B cell (primary cell): ENCODE measurements at regions not wholly inside any gene's neighbourhood (a gene's known extent, or its start where the extent isn't known, plus 50 kb on each side); places are given as distances from the start of the nearest gene placed in this dataset.

Source experiments
- ATAC-seq: fragments of 200-7000 bp; cut with Tn5 transposase; one replicate; pipeline ENCODE4 v1.10.0; 2021; ENCODE audit warnings: low read depth, mild to moderate bottlenecking, moderate number of reproducible peaks, moderate library complexity
- CTCF ChIA-PET: fragments of 350-600 bp; sonication (Branson Sonifier 250); formaldehyde crosslinking; loops from one replicate; lab custom pipeline; 2021; ENCODE audit warnings: antibody characterized with exemption, inconsistent platforms; lab: Charles Lee
- POLR2A ChIA-PET: fragments of 350-600 bp; sonication (Branson Sonifier 250); formaldehyde crosslinking; loops from one replicate; lab custom pipeline; 2021; ENCODE audit warnings: antibody characterized with exemption; lab: Charles Lee
- DNase-seq: peaks from one replicate; pipeline ENCODE4 v3.0.0; 2013
- H2AFZ ChIP-seq: 2 replicates; pipeline ENCODE4 v1.6.1; 2012; ENCODE audit warnings: mild to moderate bottlenecking, low read depth, low read length; ENCODE audit not compliant: insufficient read depth, poor library complexity, severe bottlenecking
- H3K27ac ChIP-seq, 2 donors: 1 replicate in 1 of 2; 2 replicates in 1 of 2; pipeline ENCODE4 v1.5.1; 2012 to 2013; ENCODE audit warnings: low read length in 2 of 2, mild to moderate bottlenecking in 2 of 2, moderate library complexity in 1 of 2
- H3K27me3 ChIP-seq, 4 experiments: fragments of 200-600 bp in 1 of 4; sonication (generic) in 1 of 4; replicated peaks in 1 of 4; 1 replicate in 2 of 4; 2 replicates in 2 of 4; pipeline versions ENCODE4 v1.6.1 to v1.7.0; 2013 to 2016; ENCODE audit warnings: low read length in 3 of 4, mild to moderate bottlenecking in 2 of 4, mixed read lengths in 1 of 4, moderate library complexity in 1 of 4; ENCODE audit not compliant: insufficient read depth in 4 of 4, control insufficient read depth in 3 of 4; ENCODE audit errors: control extremely low read depth in 1 of 4
- H3K36me3 ChIP-seq, 2 experiments: replicated peaks in 1 of 2; 1 replicate in 1 of 2; 2 replicates in 1 of 2; pipeline versions ENCODE4 v1.6.1 to v1.7.1; 2013; ENCODE audit warnings: low read length in 1 of 2; ENCODE audit not compliant: insufficient read depth in 2 of 2, control insufficient read depth in 1 of 2; ENCODE audit errors: control extremely low read depth in 1 of 2, extremely low read depth in 1 of 2
- H3K4me1 ChIP-seq, 2 donors: fragments of 200-600 bp in 1 of 2; sonication (generic) in 1 of 2; 1 replicate in 1 of 2; 2 replicates in 1 of 2; pipeline versions ENCODE4 v1.5.1 to v1.6.1; 2013 to 2017; ENCODE audit warnings: low read length in 2 of 2; ENCODE audit not compliant: control insufficient read depth in 2 of 2, insufficient read depth in 2 of 2
- H3K4me2 ChIP-seq: replicated peaks from 2 replicates; pipeline ENCODE3; 2012; ENCODE audit warnings: mild to moderate bottlenecking, low read depth, low read length; ENCODE audit not compliant: poor library complexity, severe bottlenecking
- H3K4me3 ChIP-seq, 5 experiments: fragments of 200-600 bp in 1 of 5; sonication (generic) in 1 of 5; 1 replicate in 3 of 5; 2 replicates in 2 of 5; pipeline versions ENCODE4 v1.5.1 to v1.7.0; 2011 to 2016; ENCODE audit warnings: low read length in 4 of 5, mild to moderate bottlenecking in 4 of 5, low read depth in 2 of 5, control low read depth in 1 of 5, moderate library complexity in 1 of 5; ENCODE audit not compliant: insufficient read depth in 1 of 5; ENCODE audit errors: control extremely low read depth in 1 of 5, extremely low read depth in 1 of 5
- H3K79me2 ChIP-seq: fragments of 200-600 bp; sonication (generic); one replicate; pipeline ENCODE4 v1.6.0; 2016; ENCODE audit warnings: low read length; ENCODE audit not compliant: control insufficient read depth, insufficient read depth
- H3K9ac ChIP-seq: fragments of 200-600 bp; sonication (generic); 2 replicates; pipeline ENCODE4 v1.6.1; 2017; ENCODE audit warnings: mild to moderate bottlenecking, low read length, moderate library complexity
- H3K9me3 ChIP-seq, 3 donors: one replicate each; pipeline versions ENCODE4 v1.6.1 to v1.7.1; 2013; ENCODE audit warnings: low read length in 2 of 3; ENCODE audit not compliant: control insufficient read depth in 2 of 3, insufficient read depth in 1 of 3; ENCODE audit errors: control extremely low read depth in 1 of 3
- H4K20me1 ChIP-seq: 2 replicates; pipeline ENCODE4 v1.6.0; 2012; ENCODE audit warnings: mild to moderate bottlenecking, low read length; ENCODE audit not compliant: insufficient read depth, control insufficient read depth, poor library complexity, severe bottlenecking
- H3K27ac Mint-ChIP-seq: one replicate; pipeline ENCODE4 v1.8.0; 2021; ENCODE audit warnings: mixed read lengths
- H3K27me3 Mint-ChIP-seq: one replicate; pipeline ENCODE4 v1.8.0; 2021; ENCODE audit warnings: mixed read lengths
- H3K4me1 Mint-ChIP-seq: one replicate; pipeline ENCODE4 v1.8.0; 2021; ENCODE audit warnings: mixed read lengths
- H3K4me3 Mint-ChIP-seq: one replicate; pipeline ENCODE4 v1.8.0; 2021; ENCODE audit warnings: mixed read lengths
- H3K9me3 Mint-ChIP-seq: one replicate; pipeline ENCODE4 v1.8.0; 2022; ENCODE audit warnings: mixed read lengths; ENCODE audit not compliant: insufficient read depth
- EZH2 ChIP-seq: IDR thresholded peaks from 2 replicates; pipeline ENCODE4 v1.6.1; 2012; ENCODE audit warnings: borderline replicate concordance, low read depth, mild to moderate bottlenecking, moderate library complexity, low read length; ENCODE audit not compliant: insufficient read depth, poor library complexity, severe bottlenecking
- WGBS: methylation state at CpG from one replicate; pipeline ENCODE4 v1.1.5; 2013; ENCODE audit warnings: missing lambda C conversion rate; ENCODE audit not compliant: insufficient coverage; 5-methylcytosine and 5-hydroxymethylcytosine counted together
- intact Hi-C: fragments of 100-400 bp; cut with micrococcal nuclease; formaldehyde crosslinking; loops from one replicate; pipeline ENCODE4 v1.10.0; 2022
- TF ChIP-seq, protein P1 (sequence below): fragments of 200-600 bp; IDR thresholded peaks from one replicate; pipeline ENCODE4 v1.8.0; 2022; ENCODE audit warnings: antibody characterized with exemption, mild to moderate bottlenecking

DNA sequence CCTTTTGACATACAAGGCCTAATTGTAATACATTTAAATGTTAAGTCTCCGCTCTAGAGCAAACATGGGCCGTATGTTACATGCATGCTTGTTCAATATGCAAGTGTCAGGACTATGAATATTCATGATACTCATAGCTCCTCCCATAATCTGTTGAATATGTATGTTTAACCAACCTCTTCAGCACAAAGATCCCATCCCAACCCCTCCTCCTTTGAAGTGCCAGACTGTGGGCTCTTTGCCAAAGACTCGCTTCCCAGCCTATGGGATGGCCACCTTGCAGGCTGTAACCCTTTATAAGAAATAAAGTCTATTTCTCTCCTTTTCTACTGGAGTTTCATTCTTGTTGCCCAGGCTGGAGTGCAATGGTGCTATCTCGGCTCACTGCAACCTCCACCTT lies 156.2 kb downstream of the ABCC12 start:
- Mint-ChIP-seq H3K27me3 (peaks cover 25% of the 10 kb centered on the region), H3K9me3 (no peaks in the 10 kb centered on the region), H3K4me3 (no peak overlapping the region), H3K27ac (no peak overlapping the region), H3K4me1 (no peaks in the 10 kb centered on the region)
- no peak overlapping the region for H3K9ac ChIP-seq
- no peaks in the 10 kb centered on the region for H3K36me3 ChIP-seq
- ATAC-seq (no peak), DNase-seq (no peak)
- no CpG with 5 or more reads among the region's 4 CpGs for WGBS
- H3K79me2 ChIP-seq, result no peaks in the 10 kb centered on the region
- no peaks in the 10 kb centered on the region for H4K20me1 ChIP-seq
- ChIA-PET POLR2A (no interaction called here), CTCF (no interaction called here)
- H3K4me1 ChIP-seq, result no peaks in the 10 kb centered on the region
- no peak overlapping the region for H3K4me3 ChIP-seq
- no peaks in the 10 kb centered on the region for H3K27me3 ChIP-seq
- TF ChIP-seq EZH2, result no peak
- TF ChIP-seq, protein P1, sequence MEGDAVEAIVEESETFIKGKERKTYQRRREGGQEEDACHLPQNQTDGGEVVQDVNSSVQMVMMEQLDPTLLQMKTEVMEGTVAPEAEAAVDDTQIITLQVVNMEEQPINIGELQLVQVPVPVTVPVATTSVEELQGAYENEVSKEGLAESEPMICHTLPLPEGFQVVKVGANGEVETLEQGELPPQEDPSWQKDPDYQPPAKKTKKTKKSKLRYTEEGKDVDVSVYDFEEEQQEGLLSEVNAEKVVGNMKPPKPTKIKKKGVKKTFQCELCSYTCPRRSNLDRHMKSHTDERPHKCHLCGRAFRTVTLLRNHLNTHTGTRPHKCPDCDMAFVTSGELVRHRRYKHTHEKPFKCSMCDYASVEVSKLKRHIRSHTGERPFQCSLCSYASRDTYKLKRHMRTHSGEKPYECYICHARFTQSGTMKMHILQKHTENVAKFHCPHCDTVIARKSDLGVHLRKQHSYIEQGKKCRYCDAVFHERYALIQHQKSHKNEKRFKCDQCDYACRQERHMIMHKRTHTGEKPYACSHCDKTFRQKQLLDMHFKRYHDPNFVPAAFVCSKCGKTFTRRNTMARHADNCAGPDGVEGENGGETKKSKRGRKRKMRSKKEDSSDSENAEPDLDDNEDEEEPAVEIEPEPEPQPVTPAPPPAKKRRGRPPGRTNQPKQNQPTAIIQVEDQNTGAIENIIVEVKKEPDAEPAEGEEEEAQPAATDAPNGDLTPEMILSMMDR, result no peak
- no peak overlapping the region for H2AFZ ChIP-seq
- H3K9me3 ChIP-seq, result peaks cover 0 to 2% (median 0%) of the 10 kb centered on the region in 3 donors
- intact Hi-C loops, result no loop called here
- no peak overlapping the region for H3K27ac ChIP-seq
- no peak overlapping the region for H3K4me2 ChIP-seq

DNA sequence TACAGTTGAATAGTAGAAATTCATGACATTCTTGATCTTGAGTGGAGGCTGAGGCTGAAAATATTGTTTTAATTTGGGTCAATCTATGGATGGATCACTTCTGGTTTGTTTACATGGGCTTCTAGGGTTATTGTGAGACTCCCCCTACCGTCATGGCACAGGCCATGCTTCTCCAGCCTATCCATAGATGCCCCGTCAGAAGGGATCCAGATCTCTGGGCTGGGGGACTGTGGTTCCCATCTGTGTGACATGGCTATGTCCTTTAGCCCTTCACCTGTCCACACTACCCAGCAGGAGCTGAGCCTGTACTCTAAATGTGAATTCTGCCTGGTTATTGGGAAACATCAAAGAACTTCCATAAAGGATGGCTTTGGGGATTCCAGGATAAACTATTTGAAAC lies 160.4 kb downstream of the ABCC12 start:
- ChIA-PET POLR2A (no interaction called here), CTCF (no interaction called here)
- Mint-ChIP-seq H3K9me3 (peaks cover 3% of the 10 kb centered on the region), H3K27ac (no peak overlapping the region), H3K27me3 (peaks cover 21% of the 10 kb centered on the region), H3K4me1 (no peaks in the 10 kb centered on the region), H3K4me3 (no peak overlapping the region)
- Histone ChIP-seq H3K4me3 (no peak overlapping the region), H3K27me3 (no peaks in the 10 kb centered on the region), H4K20me1 (no peaks in the 10 kb centered on the region), H3K4me1 (no peaks in the 10 kb centered on the region), H3K36me3 (no peaks in the 10 kb centered on the region), H2AFZ (no peak overlapping the region), H3K79me2 (no peaks in the 10 kb centered on the region), H3K9ac (no peak overlapping the region), H3K4me2 (no peak overlapping the region), H3K27ac (no peak overlapping the region), H3K9me3 (no peaks in the 10 kb centered on the region)
- WGBS, result 50% methylated on average over 2 of the region's 2 CpGs
- TF ChIP-seq, protein P1, result no peak
- TF ChIP-seq EZH2, result no peak
- ATAC-seq (no peak), DNase-seq (no peak)
- intact Hi-C loops, result no loop called here
